Fibroblast of gingiva (primary cell): ENCODE measurements at regions not wholly inside any gene's neighbourhood (a gene's known extent, or its start where the extent isn't known, plus 50 kb on each side); places are given as distances from the start of the nearest gene placed in this dataset.

Experiments
- DNase-seq: peaks from one replicate; pipeline ENCODE4 v3.0.0-alpha.2; 2011; ENCODE audit warnings: low read depth

DNA sequence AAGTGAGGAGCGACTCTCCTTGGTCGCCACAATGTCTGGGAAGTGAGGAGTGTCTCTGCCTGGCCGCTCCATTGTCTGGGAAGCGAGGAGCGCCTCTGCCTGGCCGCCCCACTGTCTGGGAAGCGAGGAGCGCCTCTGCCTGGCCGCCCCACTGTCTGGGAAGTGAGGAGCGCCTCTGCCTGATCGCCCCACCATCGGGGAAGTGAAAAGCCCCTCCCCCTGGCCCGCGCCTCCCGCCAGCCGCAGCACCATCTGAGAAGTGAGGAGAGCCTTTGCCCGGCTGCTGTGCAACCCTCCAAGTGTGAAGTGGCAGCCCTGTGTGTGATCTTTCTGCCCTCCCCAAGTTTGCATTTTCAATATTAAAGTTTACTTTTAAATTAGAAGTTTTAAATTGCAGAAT is 95.0 kb upstream of the PPP2R5A start:
- no peak for DNase-seq

- DNase-seq, result no peak
Measured at GRCh38 chr1:212192261-212192998, 92.8 kb upstream of the PPP2R5A start.

- DNase-seq, result no peak
Measured at GRCh38 chr1:212196355-212196754, 88.9 kb upstream of the PPP2R5A start.

GRCh38 chr1:212201461-212201860 is 83.7 kb upstream of the PPP2R5A start:
- DNase-seq, result no peak

GRCh38 chr1:212203630-212204029 is 81.6 kb upstream of the PPP2R5A start:
- no peak for DNase-seq

DNA sequence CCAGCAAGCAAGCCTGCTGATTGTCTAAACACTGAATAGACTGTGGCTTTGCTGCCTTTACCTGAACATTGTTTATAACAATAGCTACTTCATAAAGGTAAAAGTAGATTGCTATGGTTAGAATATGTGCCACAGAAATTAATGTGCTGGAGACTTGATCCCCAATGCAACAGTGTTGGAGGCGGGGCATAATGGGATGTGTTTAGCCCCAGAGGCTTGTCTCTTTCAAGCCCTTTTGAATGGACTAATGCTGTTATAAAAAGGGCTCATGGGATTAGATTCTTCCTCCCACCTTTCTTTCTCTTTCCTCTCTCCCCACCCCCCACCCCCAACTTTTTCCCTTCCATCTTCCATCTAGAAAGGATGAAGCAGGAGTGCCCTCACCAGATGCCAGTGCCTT is 80.2 kb upstream of the PPP2R5A start:
- DNase-seq, result no peak

DNA sequence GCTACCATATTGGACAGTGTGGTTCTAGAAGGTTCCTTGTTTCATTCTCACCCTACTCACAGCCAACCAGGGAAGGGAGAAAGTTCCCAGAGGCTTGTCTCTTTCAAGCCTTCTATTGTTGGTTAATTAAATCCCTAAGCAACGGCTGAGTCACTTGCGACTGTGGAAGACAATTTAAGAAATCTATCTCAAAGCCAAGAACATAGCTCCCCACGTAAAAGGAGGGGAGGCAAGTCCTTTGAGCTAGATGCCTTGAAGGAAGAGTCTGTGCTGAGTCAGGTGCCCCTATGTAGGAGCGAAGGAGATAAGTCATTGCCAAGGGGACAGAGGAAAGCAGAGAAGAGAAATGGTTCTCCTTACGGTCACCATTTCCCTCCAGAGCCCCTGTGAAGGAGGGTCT is 79.4 kb upstream of the PPP2R5A start:
- no peak for DNase-seq

GRCh38 chr1:212207118-212207517 is 78.1 kb upstream of the PPP2R5A start:
- DNase-seq, result no peak

DNA sequence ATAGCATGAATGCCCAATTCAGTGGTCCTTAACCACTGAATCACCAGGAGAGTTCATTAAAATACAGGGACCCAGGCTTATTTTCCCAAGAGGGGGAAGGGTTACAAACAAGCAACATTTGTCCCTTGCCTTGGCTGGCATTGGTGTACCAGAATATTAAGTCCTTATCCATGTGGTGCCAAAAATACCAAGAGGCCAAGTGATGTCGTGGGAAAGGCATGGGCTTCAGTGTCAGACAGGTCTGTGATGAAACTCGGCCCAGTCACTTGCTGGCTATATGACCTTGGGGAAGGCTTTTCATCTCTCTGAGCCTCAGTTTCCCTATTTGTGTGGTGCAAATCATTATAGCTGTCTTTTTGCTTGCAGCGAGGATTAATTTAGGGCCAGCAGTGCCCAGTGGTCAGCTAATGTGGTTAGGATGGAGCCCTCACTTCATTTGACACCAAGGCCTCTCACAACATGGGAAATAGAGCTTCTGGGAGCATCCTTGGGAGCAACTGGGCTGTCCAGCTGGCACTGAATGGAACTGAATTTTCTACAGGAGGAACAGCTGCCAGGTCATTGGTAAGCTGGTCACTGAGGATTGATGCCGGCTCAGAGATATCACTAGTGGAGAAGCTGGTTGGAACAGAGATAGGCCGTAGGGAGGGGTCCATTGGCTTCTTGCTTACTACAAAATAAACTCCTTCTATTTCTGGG is 77.2 kb upstream of the PPP2R5A start:
- DNase-seq, result no peak

DNA sequence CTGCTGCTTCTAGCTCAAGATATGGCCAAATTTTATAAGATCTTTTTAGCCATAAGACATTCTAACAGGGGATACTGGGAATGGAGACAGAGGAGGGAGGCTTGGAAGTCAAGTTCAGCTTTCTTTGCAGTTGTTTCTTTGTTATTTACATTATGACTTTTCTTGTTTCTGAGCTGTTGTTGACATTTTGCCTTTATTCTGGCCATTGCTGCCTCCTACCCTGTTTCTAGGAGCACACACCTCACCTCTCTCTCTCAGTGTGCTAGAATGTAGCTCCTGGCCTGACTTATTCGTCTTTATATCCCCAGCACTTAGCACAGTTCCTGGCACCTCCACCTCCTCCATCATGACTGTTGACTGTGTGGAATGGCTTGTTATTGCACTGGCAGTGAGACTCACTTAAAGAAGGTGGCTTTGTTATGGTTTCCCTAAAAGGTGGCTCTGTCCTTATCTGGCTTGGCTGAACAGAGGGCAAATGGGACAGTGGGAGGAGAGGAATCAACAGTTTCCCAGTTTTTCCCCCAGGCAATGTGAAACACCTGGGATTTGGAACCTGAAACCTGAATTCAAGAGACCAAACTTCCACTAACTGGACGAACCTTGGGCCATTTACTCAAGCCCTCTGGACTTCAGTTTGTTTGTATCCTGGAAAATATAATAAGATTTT is 76.1 kb upstream of the PPP2R5A start:
- no peak for DNase-seq

- DNase-seq, result no peak
Measured at GRCh38 chr1:212211371-212211770, 73.8 kb upstream of the PPP2R5A start.

GRCh38 chr1:212212343-212212742 is 72.9 kb upstream of the PPP2R5A start:
- DNase-seq, result no peak

DNA sequence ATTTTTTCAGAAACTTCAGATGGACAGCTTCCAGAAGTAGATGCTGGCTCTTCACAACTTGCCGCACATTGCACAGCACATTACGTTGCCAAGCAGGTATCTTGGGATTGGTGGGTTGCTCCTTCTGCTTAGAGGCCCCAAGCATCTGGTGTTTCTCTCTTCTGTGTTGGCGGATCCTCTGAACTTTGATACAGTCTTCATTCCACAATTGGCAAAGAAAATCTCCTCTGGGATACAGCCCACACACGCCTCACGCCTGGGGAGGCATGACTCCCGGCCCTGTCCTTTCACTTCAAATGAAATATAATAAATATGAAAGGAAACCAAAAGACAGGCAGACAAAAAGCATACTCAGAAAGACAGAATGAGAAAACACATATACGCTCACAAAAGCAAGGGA is 72.3 kb upstream of the PPP2R5A start:
- DNase-seq, result no peak

DNA sequence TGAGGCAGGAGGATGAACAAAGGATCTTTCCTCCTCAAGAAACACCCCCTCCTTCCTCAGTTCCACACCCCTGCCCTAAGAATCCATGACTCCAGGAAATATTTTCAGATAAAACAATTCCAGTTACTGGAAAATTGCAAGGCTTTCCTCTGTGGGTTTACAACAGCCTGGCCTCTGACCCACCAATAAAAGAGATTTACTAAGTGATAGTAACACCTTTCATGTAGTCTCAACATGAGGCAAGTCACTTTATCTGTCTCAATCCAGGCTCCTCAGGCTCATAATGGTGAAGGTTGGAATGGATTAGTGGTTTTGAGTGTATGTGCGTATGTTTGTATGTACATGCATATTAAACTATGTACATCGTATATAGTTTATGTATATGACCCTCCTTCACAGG is 71.4 kb upstream of the PPP2R5A start:
- DNase-seq, result no peak

GRCh38 chr1:212214325-212214724 is 70.9 kb upstream of the PPP2R5A start:
- DNase-seq, result no peak

GRCh38 chr1:212215910-212216309 is 69.3 kb upstream of the PPP2R5A start:
- DNase-seq, result no peak

DNA sequence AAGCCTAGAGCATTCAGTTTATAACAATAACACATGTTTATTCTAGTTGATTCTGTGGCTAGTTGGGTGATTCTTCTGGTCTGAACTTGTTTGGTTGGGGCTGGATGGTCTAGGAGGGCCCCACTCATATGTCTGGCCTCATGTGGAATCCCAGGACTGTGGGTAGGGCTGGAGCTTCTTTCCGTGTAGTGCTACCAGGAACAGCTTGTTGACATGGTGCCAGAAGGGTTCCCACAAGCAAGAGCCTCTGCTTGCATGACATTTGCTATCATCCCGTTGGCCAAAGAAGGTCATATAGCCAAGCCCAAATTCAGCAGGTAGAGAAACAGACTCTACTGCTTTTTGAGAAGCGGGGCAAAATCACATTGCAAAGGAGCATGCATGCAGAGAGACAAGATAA is 67.6 kb upstream of the PPP2R5A start:
- no peak for DNase-seq

GRCh38 chr1:212218065-212218464 is 67.1 kb upstream of the PPP2R5A start:
- no peak for DNase-seq

GRCh38 chr1:212218911-212219310 is 66.3 kb upstream of the PPP2R5A start:
- peak; percentile 88 for DNase-seq

DNA sequence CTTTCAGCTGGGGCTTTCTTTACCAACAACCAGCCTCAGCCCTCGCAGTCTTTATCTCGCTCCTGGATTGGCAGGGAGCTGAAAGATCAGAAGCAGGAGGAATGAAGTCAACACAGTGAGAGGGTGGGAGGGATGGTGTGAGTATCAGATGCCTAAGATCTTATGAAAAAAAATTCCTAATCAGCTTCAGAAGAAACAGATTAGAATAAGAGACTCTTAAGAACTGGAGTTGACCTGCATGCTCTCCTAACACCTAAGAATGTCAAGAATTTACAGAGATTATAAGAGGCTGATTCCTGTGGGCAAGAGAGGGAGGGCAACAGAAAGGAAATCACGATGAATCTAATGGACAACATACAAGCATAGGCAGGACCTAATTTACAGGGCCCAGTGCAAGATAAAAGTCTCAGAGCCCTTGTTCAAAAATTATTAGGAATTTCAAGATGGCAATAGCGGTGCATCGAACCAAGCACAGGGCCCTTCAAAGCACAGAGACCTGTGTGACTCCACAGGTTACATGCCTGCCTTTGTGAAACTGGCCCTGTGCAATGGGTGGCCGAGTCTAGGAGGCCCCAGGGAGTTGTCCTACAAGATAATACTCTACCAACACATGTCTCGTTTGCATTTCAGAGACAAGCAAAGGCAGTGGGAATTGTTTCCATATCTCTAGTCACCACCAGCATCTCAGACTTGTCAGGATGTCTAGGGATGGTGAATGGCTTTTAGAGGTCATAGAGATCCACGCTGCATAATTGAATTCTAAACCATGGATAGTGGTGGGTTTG is 65.3 kb upstream of the PPP2R5A start:
- DNase-seq, result no peak

GRCh38 chr1:212221801-212222200 is 63.4 kb upstream of the PPP2R5A start:
- peak; percentile 31 for DNase-seq

DNA sequence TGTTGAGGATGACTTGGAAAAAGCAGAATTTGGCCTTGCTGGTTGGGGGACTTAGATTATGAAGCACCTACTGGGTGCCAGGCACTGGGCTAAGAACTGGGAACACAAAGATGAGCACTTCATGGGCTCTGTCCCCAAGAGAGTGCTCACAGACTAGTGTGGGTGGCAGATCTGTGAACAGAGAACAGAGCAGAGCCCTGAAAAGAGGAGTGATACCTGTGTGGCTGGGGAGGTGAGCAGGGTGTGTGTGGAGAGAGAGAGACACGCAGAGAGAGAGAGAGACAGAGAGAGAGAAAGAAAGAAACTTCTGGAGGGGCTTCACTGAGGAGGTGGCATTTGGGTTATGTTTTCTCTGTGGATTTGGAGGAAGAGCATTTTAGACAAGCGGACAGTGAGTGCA is 61.1 kb upstream of the PPP2R5A start:
- DNase-seq, result no peak

DNA sequence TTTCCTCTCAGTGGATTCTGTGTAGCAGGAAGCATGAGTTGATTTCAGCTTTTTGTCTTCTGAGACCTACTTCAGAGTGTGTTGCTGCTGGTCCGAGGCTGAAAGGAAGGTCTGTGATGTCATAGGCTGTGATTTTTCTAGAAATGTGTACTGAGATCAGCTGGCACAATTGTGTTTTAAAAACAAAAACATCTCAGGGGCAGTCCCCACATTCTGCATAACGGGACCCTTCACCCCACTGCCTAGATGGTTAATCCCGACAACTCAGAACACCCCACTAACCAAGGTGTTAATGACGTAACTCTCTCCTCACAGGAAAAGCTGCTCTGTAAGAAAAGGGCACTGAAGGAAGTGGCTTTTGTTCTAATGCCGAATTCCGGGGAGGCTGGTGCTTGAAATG is 59.8 kb upstream of the PPP2R5A start:
- no peak for DNase-seq
